OCI-LY7 (cell line): ENCODE measurements at regions not wholly inside any gene's neighbourhood (a gene's known extent, or its start where the extent isn't known, plus 50 kb on each side); places are given as distances from the start of the nearest gene placed in this dataset.

Experiments used
- EZH2phosphoT487 ChIP-seq: fragments of 200-600 bp; sonication (generic); IDR thresholded peaks from 2 replicates; pipeline ENCODE4 v1.6.1; 2018; ENCODE audit warnings: low read depth, borderline replicate concordance, mild to moderate bottlenecking, mixed run types, antibody characterized with exemption, low read length, moderate library complexity, mixed read lengths
- TF ChIP-seq, protein P1 (sequence below): fragments of 200-600 bp; sonication (generic); conservative IDR thresholded peaks from 2 replicates; pipeline ENCODE4 v1.5.1; 2014; ENCODE audit warnings: mild to moderate bottlenecking, antibody characterized with exemption, low read length, moderate library complexity, mixed read lengths

DNA sequence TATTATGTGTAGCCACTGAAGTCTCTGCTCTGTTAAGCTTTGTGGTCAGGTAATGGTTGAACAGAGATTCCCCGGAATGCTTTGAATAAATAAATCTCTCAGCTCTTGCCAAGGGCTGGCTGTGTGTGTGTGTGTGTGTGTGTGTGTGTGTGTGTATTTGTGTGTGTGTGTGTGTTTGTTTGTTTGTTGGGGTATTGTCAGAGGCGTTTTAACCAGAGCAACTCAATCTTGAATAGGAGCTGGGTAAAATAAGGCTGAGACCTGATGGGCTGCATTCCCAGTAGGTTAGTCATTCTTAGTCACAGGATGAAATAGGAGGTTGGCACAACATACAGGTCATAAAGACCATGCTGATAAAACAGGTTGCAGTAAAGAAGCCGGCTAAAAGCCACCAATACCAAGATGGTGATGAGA, 256.2 kb upstream of the CACNA2D1 start:
- TF ChIP-seq EZH2phosphoT487: no peak
- TF ChIP-seq, protein P1, sequence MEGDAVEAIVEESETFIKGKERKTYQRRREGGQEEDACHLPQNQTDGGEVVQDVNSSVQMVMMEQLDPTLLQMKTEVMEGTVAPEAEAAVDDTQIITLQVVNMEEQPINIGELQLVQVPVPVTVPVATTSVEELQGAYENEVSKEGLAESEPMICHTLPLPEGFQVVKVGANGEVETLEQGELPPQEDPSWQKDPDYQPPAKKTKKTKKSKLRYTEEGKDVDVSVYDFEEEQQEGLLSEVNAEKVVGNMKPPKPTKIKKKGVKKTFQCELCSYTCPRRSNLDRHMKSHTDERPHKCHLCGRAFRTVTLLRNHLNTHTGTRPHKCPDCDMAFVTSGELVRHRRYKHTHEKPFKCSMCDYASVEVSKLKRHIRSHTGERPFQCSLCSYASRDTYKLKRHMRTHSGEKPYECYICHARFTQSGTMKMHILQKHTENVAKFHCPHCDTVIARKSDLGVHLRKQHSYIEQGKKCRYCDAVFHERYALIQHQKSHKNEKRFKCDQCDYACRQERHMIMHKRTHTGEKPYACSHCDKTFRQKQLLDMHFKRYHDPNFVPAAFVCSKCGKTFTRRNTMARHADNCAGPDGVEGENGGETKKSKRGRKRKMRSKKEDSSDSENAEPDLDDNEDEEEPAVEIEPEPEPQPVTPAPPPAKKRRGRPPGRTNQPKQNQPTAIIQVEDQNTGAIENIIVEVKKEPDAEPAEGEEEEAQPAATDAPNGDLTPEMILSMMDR: no peak
